A673 (cell line): ENCODE measurements at regions not wholly inside any gene's neighbourhood (a gene's known extent, or its start where the extent isn't known, plus 50 kb on each side); places are given as distances from the start of the nearest gene placed in this dataset.

Source experiments
- BruUV-seq: library from RNA; stranded (reverse); fragments of 400-500 nt; replicated peaks from 2 replicates; lab custom pipeline; 2021; lab: Mats Ljungman, UMichigan
- CTCF ChIA-PET: fragments of 300-600 bp; sonication (Branson Sonifier 250); formaldehyde crosslinking; loops from one replicate; lab custom pipeline; 2022; ENCODE audit warnings: antibody characterized with exemption; lab: Charles Lee
- POLR2A ChIA-PET: fragments of 300-600 bp; sonication (Branson Sonifier 250); formaldehyde crosslinking; loops from one replicate; lab custom pipeline; 2022; ENCODE audit warnings: antibody characterized with exemption; ENCODE audit not compliant: low non-redundant PET; lab: Charles Lee
- DNase-seq: peaks from one replicate; pipeline ENCODE4 v3.0.0-alpha.2; 2015; ENCODE audit warnings: low spot score
- H3K27ac ChIP-seq: fragments of 200-600 bp; sonication (generic); 2 replicates; pipeline ENCODE4 v1.5.1; 2016; ENCODE audit warnings: mixed run types, low read depth, mild to moderate bottlenecking, mixed read lengths, antibody characterized with exemption, low read length; ENCODE audit not compliant: poor library complexity, severe bottlenecking
- H3K27me3 ChIP-seq: fragments of 200-600 bp; sonication (generic); replicated peaks from 2 replicates; pipeline ENCODE4 v1.6.1; 2017; ENCODE audit warnings: mixed run types, low read depth, mild to moderate bottlenecking, mixed read lengths, antibody characterized with exemption, low read length; ENCODE audit not compliant: insufficient read depth, poor library complexity
- H3K36me3 ChIP-seq: fragments of 200-600 bp; sonication (generic); 2 replicates; pipeline ENCODE4 v1.6.1; 2016; ENCODE audit warnings: mixed run types, mild to moderate bottlenecking, mixed read lengths, antibody characterized with exemption, low read length; ENCODE audit not compliant: insufficient read depth, poor library complexity, severe bottlenecking
- H3K4me1 ChIP-seq: fragments of 200-600 bp; sonication (generic); 2 replicates; pipeline ENCODE4 v1.6.1; 2017; ENCODE audit warnings: mixed run types, mild to moderate bottlenecking, mixed read lengths, antibody characterized with exemption, low read length; ENCODE audit not compliant: insufficient read depth, poor library complexity, severe bottlenecking
- H3K4me3 ChIP-seq: fragments of 200-600 bp; sonication (generic); 2 replicates; pipeline ENCODE4 v1.5.1; 2016; ENCODE audit warnings: low read depth, mixed run types, mild to moderate bottlenecking, mixed read lengths, low read length; ENCODE audit not compliant: poor library complexity, severe bottlenecking
- H3K9me3 ChIP-seq: fragments of 200-600 bp; sonication (generic); 2 replicates; pipeline ENCODE4 v1.6.1; 2016; ENCODE audit warnings: mixed run types, low read depth, mild to moderate bottlenecking, mixed read lengths, antibody characterized with exemption, low read length; ENCODE audit not compliant: poor library complexity, severe bottlenecking
- EZH2 ChIP-seq: fragments of 200-600 bp; sonication (generic); IDR thresholded peaks from 2 replicates; pipeline ENCODE4 v1.6.1; 2017; ENCODE audit warnings: borderline replicate concordance, low read depth, mild to moderate bottlenecking, mixed read lengths, antibody characterized with exemption, low read length; ENCODE audit not compliant: poor library complexity, severe bottlenecking
- intact Hi-C: fragments of 100-400 bp; cut with micrococcal nuclease; formaldehyde crosslinking; loops from one replicate; pipeline ENCODE4 v1.10.0; 2022; ENCODE audit not compliant: unreplicated experiment
- TF ChIP-seq, protein P1 (sequence below): fragments of 300-800, 200-600 bp; sonication (generic); conservative IDR thresholded peaks from 2 replicates; pipeline ENCODE4 v1.5.1; 2017; ENCODE audit warnings: low read depth, mild to moderate bottlenecking, antibody characterized with exemption, low read length, moderate library complexity, mixed read lengths

GRCh38 chr1:95620076-95620475, 386.1 kb downstream of the RWDD3 start:
- H3K36me3 ChIP-seq, result no peaks in the 10 kb centered on the region
- intact Hi-C loops, result no loop called here
- TF ChIP-seq EZH2, result no peak
- TF ChIP-seq, protein P1, sequence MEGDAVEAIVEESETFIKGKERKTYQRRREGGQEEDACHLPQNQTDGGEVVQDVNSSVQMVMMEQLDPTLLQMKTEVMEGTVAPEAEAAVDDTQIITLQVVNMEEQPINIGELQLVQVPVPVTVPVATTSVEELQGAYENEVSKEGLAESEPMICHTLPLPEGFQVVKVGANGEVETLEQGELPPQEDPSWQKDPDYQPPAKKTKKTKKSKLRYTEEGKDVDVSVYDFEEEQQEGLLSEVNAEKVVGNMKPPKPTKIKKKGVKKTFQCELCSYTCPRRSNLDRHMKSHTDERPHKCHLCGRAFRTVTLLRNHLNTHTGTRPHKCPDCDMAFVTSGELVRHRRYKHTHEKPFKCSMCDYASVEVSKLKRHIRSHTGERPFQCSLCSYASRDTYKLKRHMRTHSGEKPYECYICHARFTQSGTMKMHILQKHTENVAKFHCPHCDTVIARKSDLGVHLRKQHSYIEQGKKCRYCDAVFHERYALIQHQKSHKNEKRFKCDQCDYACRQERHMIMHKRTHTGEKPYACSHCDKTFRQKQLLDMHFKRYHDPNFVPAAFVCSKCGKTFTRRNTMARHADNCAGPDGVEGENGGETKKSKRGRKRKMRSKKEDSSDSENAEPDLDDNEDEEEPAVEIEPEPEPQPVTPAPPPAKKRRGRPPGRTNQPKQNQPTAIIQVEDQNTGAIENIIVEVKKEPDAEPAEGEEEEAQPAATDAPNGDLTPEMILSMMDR, result no peak
- H3K4me3 ChIP-seq, result no peak overlapping the region
- ChIA-PET CTCF (no interaction called here), POLR2A (no interaction called here)
- no peaks in the 10 kb centered on the region for H3K9me3 ChIP-seq
- DNase-seq, result no peak
- no peak overlapping the region for H3K27ac ChIP-seq
- H3K27me3 ChIP-seq, result no peaks in the 10 kb centered on the region
- BruUV-seq, result no TSS peak
- no peaks in the 10 kb centered on the region for H3K4me1 ChIP-seq

DNA sequence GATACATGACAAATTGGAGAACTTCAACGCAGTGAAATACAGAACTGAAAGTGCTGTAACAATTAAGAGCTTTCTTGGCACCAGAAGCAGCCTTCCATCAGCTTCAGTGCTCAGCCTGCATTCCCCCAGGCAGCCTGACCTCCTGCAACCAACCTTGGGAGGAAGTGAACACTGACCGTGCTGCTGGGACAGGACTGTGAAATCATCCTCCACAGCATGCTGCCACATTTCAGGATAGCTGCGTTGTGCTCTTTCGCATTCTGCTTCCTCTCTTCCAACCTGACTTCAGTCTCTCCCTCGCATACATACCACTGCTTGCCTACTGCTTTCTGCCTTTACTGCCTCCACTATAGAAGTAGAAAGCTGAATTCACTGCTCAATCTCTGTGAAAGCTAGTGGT, 388.6 kb downstream of the RWDD3 start:
- Histone ChIP-seq H3K4me3 (no peak overlapping the region), H3K9me3 (no peaks in the 10 kb centered on the region), H3K27ac (no peak overlapping the region), H3K4me1 (no peaks in the 10 kb centered on the region), H3K36me3 (no peaks in the 10 kb centered on the region), H3K27me3 (peaks cover 14% of the 10 kb centered on the region)
- intact Hi-C loops, result no loop called here
- BruUV-seq, result no TSS peak
- DNase-seq, result no peak
- ChIA-PET POLR2A (no interaction called here), CTCF (no interaction called here)
- TF ChIP-seq, protein P1, result no peak
- TF ChIP-seq EZH2, result no peak

DNA sequence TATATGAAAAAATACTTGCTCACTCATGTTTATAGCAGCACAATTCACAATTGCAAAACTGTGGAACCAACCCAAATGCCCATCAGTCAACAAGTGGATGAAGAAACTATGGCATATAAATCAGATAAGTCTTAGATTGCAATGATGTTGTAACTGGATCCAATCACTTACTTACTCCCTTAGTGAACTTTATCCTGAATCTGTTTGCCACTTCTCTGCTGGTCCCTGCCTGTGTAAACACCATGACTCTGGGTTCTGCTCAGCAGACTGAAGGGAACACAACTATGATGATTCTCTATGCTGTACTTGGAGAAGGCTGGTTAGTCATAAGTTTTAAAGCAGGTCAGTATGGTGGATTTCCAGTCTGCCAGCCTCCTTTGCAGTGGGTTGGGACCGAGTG, 391.2 kb downstream of the RWDD3 start:
- Histone ChIP-seq H3K36me3 (no peaks in the 10 kb centered on the region), H3K27me3 (peaks cover 14% of the 10 kb centered on the region), H3K4me3 (no peak overlapping the region), H3K9me3 (no peaks in the 10 kb centered on the region), H3K27ac (no peak overlapping the region), H3K4me1 (no peaks in the 10 kb centered on the region)
- intact Hi-C loops, result no loop called here
- TF ChIP-seq, protein P1, result no peak
- no peak for TF ChIP-seq EZH2
- ChIA-PET POLR2A (no interaction called here), CTCF (no interaction called here)
- DNase-seq, result no peak
- BruUV-seq, result no TSS peak

DNA sequence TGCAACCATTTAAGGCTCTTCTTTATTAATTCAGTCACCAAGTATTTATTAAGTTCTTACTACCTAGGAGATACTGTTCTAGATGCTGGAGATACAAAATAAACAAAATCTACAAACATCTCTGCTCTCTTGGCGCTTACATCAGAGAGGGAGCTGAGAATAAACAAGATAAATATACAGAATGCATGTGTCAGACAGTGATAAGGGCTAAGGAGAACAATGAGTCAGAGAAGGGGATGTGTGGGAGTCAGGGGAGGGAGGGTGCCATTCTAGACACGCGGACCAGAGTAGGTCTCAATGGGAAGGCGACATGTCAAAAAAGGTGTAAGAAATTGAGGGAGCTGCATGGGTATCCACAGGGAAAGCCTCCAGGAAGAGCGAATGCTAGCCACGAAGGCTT, 393.2 kb downstream of the RWDD3 start:
- H3K27ac ChIP-seq, result no peak overlapping the region
- no peaks in the 10 kb centered on the region for H3K9me3 ChIP-seq
- H3K36me3 ChIP-seq, result no peaks in the 10 kb centered on the region
- H3K27me3 ChIP-seq, result peaks cover 14% of the 10 kb centered on the region
- BruUV-seq, result no TSS peak
- no peak for TF ChIP-seq EZH2
- TF ChIP-seq, protein P1, result no peak
- no peak for DNase-seq
- intact Hi-C loops, result no loop called here
- H3K4me3 ChIP-seq, result no peak overlapping the region
- ChIA-PET CTCF (no interaction called here), POLR2A (no interaction called here)
- no peaks in the 10 kb centered on the region for H3K4me1 ChIP-seq
